ENCODE measurements at regions not wholly inside any gene's neighbourhood (a gene's known extent, or its start where the extent isn't known, plus 50 kb on each side); places are given as distances from the start of the nearest gene placed in this dataset.

DNA sequence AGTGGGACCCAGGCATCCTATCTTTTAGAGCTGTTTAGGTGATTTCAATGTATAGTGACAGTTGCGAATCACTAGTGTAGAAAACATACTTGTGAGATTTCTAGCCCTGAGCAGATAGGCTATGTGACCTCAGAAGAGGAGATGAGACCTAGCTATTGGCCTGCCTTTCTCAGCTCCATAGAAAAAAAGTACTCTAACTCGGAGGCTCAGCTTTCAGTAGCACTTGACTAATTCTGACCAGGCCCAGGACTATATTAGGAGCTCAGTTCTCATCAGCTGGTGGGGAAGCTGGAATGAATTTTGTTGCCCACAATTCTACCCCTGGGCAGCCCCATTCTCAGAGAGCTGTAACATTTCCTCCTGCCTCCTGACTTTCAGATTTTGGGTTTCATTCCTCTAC, 179.9 kb upstream of the NAMPT start (continued):
- TF ChIP-seq, protein P1, sequence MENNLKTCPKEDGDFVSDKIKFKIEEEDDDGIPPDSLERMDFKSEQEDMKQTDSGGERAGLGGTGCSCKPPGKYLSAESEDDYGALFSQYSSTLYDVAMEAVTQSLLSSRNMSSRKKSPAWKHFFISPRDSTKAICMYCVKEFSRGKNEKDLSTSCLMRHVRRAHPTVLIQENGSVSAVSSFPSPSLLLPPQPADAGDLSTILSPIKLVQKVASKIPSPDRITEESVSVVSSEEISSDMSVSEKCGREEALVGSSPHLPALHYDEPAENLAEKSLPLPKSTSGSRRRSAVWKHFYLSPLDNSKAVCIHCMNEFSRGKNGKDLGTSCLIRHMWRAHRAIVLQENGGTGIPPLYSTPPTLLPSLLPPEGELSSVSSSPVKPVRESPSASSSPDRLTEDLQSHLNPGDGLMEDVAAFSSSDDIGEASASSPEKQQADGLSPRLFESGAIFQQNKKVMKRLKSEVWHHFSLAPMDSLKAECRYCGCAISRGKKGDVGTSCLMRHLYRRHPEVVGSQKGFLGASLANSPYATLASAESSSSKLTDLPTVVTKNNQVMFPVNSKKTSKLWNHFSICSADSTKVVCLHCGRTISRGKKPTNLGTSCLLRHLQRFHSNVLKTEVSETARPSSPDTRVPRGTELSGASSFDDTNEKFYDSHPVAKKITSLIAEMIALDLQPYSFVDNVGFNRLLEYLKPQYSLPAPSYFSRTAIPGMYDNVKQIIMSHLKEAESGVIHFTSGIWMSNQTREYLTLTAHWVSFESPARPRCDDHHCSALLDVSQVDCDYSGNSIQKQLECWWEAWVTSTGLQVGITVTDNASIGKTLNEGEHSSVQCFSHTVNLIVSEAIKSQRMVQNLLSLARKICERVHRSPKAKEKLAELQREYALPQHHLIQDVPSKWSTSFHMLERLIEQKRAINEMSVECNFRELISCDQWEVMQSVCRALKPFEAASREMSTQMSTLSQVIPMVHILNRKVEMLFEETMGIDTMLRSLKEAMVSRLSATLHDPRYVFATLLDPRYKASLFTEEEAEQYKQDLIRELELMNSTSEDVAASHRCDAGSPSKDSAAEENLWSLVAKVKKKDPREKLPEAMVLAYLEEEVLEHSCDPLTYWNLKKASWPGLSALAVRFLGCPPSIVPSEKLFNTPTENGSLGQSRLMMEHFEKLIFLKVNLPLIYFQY (CRISPR knock-in tag; IDR thresholded peaks at IDR 0.05; ENCODE audit: borderline replicate concordance), result no peak
- TF ChIP-seq, protein P2, sequence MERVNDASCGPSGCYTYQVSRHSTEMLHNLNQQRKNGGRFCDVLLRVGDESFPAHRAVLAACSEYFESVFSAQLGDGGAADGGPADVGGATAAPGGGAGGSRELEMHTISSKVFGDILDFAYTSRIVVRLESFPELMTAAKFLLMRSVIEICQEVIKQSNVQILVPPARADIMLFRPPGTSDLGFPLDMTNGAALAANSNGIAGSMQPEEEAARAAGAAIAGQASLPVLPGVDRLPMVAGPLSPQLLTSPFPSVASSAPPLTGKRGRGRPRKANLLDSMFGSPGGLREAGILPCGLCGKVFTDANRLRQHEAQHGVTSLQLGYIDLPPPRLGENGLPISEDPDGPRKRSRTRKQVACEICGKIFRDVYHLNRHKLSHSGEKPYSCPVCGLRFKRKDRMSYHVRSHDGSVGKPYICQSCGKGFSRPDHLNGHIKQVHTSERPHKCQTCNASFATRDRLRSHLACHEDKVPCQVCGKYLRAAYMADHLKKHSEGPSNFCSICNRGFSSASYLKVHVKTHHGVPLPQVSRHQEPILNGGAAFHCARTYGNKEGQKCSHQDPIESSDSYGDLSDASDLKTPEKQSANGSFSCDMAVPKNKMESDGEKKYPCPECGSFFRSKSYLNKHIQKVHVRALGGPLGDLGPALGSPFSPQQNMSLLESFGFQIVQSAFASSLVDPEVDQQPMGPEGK (CRISPR knock-in tag; IDR thresholded peaks at IDR 0.05), result no peak
- no peak for TF ChIP-seq CENPX (CRISPR knock-in tag; IDR thresholded peaks at IDR 0.05)
- no peak for TF ChIP-seq GABPB1 (CRISPR knock-in tag; IDR thresholded peaks at IDR 0.05)
- no peak for TF ChIP-seq ZNF883 (CRISPR knock-in tag; IDR thresholded peaks at IDR 0.05; ENCODE audit: not compliant biosample characterization)
- TF ChIP-seq, protein P3, sequence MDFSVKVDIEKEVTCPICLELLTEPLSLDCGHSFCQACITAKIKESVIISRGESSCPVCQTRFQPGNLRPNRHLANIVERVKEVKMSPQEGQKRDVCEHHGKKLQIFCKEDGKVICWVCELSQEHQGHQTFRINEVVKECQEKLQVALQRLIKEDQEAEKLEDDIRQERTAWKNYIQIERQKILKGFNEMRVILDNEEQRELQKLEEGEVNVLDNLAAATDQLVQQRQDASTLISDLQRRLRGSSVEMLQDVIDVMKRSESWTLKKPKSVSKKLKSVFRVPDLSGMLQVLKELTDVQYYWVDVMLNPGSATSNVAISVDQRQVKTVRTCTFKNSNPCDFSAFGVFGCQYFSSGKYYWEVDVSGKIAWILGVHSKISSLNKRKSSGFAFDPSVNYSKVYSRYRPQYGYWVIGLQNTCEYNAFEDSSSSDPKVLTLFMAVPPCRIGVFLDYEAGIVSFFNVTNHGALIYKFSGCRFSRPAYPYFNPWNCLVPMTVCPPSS (IDR thresholded peaks at IDR 0.05), result no peak
- no peak for TF ChIP-seq ZNF562 (CRISPR knock-in tag; IDR thresholded peaks at IDR 0.05; ENCODE audit: borderline replicate concordance)
- no peak for TF ChIP-seq MTA3 (CRISPR knock-in tag; IDR thresholded peaks at IDR 0.05)
- no peak for TF ChIP-seq FOXO1 (CRISPR knock-in tag; IDR thresholded peaks at IDR 0.05)
- no peak for TF ChIP-seq ZNF703 (CRISPR knock-in tag; IDR thresholded peaks at IDR 0.05; ENCODE audit: borderline replicate concordance)
- TF ChIP-seq XRCC5 (optimal IDR thresholded peaks at IDR 0.05; ENCODE audit: low read length), result no peak
- TF ChIP-seq ZNF839 (CRISPR knock-in tag; IDR thresholded peaks at IDR 0.05; ENCODE audit: borderline replicate concordance), result no peak
- TF ChIP-seq HOXA3 (CRISPR knock-in tag; IDR thresholded peaks at IDR 0.05), result no peak
- no peak for TF ChIP-seq NCOA1 (CRISPR knock-in tag; IDR thresholded peaks at IDR 0.05)

All from HepG2 (cell line).